ENCODE measurements at regions not wholly inside any gene's neighbourhood (a gene's known extent, or its start where the extent isn't known, plus 50 kb on each side); places are given as distances from the start of the nearest gene placed in this dataset.

DNA sequence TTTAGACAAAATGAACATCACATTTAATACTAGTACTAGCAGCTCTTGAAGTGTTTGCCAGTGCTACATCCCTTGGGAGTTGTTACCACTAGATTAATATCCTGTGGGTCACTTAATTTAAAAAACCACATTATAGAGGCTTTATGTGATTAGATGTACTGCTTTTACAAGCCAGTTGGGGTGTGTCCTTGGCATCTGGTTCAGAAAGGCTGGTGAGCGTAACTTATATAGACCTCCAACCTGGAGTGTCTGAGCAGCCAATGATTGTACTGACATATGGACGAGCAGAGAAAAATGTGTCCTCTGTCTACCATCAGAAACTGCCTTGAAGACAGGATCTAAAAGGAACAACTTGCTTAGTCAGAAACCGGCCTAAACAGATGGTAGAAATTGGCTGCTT is 306.2 kb upstream of the ATP11B start:
- TF ChIP-seq POLR2A (IDR thresholded peaks at IDR 0.05; ENCODE audit: low read depth, low read length) (no peak), POLR2AphosphoS5 (IDR thresholded peaks at IDR 0.05; ENCODE audit: low read depth, low read length) (no peak)

All from GM12892 (cell line).